ENCODE measurements at regions not wholly inside any gene's neighbourhood (a gene's known extent, or its start where the extent isn't known, plus 50 kb on each side); places are given as distances from the start of the nearest gene placed in this dataset.

DNA sequence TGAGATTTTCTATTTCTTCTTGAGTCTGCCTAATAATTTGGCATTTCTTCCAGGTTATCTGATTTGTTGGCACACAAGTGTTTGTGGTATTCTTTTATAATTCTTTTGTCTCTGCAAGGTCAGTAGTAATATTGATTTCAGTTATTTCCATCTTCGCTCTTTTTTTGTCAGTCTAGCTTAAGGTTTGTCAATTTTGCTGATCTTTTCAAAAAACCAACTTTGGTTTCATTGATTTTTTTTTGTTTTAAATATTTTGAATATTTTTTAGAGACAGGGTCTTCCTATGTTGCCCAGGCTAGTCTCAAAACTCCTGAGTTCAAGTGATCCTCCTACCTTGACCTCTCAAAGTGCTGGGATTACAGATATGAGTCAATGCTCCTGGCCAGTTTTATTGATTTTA lies 162.8 kb downstream of the BARX1 start:
- no peak for DNase-seq (ENCODE audit: low spot score in 2 of 2)
- WGBS: 97% methylated on average over 1 of the region's 1 CpG
- no peaks in the 10 kb centered on the region for H3K27me3 ChIP-seq
- H3K4me1 ChIP-seq: no peaks in the 10 kb centered on the region
- H3K36me3 ChIP-seq: no peaks in the 10 kb centered on the region
- H3K4me3 ChIP-seq: no peak overlapping the region
- no peak overlapping the region for H3K27ac ChIP-seq
- no peak for TF ChIP-seq POLR2A (IDR thresholded peaks at IDR 0.05)
- peaks cover 7% of the 10 kb centered on the region for H3K9me3 ChIP-seq

DNA sequence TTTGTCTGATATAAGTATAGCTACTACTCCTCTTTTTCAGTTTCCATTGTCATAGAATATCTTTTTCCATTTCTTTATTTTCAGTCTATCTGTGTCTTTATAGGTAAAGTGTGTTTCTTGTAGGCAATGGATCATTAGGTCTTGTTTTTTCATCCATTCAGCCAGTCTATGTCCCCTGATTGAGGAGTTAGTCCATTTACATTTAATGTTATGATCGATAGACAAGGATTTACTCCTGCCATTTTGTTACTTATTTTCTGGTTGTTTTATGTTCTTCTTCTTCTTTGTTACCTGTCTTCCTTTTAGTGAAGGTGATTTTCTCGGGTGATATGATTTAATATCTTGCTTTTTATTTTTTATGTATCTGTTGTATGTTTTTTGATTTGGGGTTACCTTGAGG lies 169.0 kb downstream of the BARX1 start:
- H3K9me3 ChIP-seq: peaks cover 11% of the 10 kb centered on the region
- no peak overlapping the region for H3K4me3 ChIP-seq
- no peaks in the 10 kb centered on the region for H3K36me3 ChIP-seq
- H3K4me1 ChIP-seq: no peaks in the 10 kb centered on the region
- H3K27ac ChIP-seq: no peak overlapping the region
- no peak for TF ChIP-seq POLR2A (IDR thresholded peaks at IDR 0.05)
- no peak for TF ChIP-seq POLR2AphosphoS5 (IDR thresholded peaks at IDR 0.05)
- TF ChIP-seq, protein P1, sequence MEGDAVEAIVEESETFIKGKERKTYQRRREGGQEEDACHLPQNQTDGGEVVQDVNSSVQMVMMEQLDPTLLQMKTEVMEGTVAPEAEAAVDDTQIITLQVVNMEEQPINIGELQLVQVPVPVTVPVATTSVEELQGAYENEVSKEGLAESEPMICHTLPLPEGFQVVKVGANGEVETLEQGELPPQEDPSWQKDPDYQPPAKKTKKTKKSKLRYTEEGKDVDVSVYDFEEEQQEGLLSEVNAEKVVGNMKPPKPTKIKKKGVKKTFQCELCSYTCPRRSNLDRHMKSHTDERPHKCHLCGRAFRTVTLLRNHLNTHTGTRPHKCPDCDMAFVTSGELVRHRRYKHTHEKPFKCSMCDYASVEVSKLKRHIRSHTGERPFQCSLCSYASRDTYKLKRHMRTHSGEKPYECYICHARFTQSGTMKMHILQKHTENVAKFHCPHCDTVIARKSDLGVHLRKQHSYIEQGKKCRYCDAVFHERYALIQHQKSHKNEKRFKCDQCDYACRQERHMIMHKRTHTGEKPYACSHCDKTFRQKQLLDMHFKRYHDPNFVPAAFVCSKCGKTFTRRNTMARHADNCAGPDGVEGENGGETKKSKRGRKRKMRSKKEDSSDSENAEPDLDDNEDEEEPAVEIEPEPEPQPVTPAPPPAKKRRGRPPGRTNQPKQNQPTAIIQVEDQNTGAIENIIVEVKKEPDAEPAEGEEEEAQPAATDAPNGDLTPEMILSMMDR (IDR thresholded peaks at IDR 0.05): no peak
- no peak for TF ChIP-seq EP300 (IDR thresholded peaks at IDR 0.05)
- WGBS: 93% methylated on average over 2 of the region's 2 CpGs
- no peaks in the 10 kb centered on the region for H3K27me3 ChIP-seq
- no peak for DNase-seq (ENCODE audit: low spot score in 2 of 2)

DNA sequence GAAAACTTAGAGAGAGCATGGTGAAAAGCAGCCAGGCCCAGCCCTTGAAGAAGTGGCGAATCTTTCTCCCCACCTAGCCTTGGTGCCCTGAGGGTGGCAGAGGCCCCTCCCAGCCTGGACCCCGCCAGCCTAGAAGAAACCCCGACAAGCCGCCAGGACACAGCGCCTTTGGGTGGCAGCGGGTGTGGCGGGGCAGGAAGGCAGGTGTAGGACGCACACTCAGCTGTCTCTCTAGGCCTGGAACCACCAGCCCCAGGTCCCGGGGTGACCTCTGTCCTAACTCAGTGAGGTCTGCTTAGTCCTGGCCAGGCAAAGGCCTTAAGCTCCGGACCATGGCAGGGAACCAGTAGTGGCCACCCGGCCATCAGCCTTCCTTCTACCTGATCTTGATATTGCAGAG lies 178.3 kb downstream of the BARX1 start:
- no peak overlapping the region for H3K4me3 ChIP-seq
- H3K9me3 ChIP-seq: no peaks in the 10 kb centered on the region
- TF ChIP-seq POLR2AphosphoS5 (IDR thresholded peaks at IDR 0.05) (no peak), POLR2A (IDR thresholded peaks at IDR 0.05) (no peak), EP300 (IDR thresholded peaks at IDR 0.05) (no peak)
- TF ChIP-seq, protein P1 (IDR thresholded peaks at IDR 0.05): no peak
- 95% methylated on average over 11 of the region's 11 CpGs for WGBS
- no peak for DNase-seq (ENCODE audit: low spot score in 2 of 2)
- no peaks in the 10 kb centered on the region for H3K36me3 ChIP-seq
- H3K27me3 ChIP-seq: no peaks in the 10 kb centered on the region
- H3K4me1 ChIP-seq: no peaks in the 10 kb centered on the region
- H3K27ac ChIP-seq: no peak overlapping the region

DNA sequence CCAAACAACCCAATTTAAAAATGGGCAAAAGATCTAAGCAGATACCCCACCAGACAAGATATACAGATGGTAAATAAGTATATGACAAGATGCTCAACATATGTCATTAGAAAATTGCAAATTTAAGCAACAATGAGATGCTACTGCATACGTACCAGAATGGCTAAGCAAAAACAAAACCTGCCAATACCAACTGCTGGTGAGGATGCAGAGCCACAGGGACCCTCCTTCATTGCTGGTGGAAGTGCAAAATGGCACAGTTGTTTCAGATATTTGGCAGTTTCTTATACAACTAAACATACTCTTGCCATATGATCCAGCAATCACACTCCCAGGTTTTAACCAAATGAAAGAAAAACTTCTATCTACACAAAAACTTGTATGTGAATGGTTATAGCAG lies 178.9 kb downstream of the BARX1 start:
- no peaks in the 10 kb centered on the region for H3K4me1 ChIP-seq
- WGBS: 85% methylated on average over 1 of the region's 1 CpG
- no peak overlapping the region for H3K27ac ChIP-seq
- no peaks in the 10 kb centered on the region for H3K9me3 ChIP-seq
- no peaks in the 10 kb centered on the region for H3K36me3 ChIP-seq
- no peak overlapping the region for H3K4me3 ChIP-seq
- TF ChIP-seq POLR2A (IDR thresholded peaks at IDR 0.05) (no peak), EP300 (IDR thresholded peaks at IDR 0.05) (no peak), POLR2AphosphoS5 (IDR thresholded peaks at IDR 0.05) (no peak)
- TF ChIP-seq, protein P1 (IDR thresholded peaks at IDR 0.05): no peak
- DNase-seq (ENCODE audit: low spot score in 2 of 2): no peak
- H3K27me3 ChIP-seq: no peaks in the 10 kb centered on the region

DNA sequence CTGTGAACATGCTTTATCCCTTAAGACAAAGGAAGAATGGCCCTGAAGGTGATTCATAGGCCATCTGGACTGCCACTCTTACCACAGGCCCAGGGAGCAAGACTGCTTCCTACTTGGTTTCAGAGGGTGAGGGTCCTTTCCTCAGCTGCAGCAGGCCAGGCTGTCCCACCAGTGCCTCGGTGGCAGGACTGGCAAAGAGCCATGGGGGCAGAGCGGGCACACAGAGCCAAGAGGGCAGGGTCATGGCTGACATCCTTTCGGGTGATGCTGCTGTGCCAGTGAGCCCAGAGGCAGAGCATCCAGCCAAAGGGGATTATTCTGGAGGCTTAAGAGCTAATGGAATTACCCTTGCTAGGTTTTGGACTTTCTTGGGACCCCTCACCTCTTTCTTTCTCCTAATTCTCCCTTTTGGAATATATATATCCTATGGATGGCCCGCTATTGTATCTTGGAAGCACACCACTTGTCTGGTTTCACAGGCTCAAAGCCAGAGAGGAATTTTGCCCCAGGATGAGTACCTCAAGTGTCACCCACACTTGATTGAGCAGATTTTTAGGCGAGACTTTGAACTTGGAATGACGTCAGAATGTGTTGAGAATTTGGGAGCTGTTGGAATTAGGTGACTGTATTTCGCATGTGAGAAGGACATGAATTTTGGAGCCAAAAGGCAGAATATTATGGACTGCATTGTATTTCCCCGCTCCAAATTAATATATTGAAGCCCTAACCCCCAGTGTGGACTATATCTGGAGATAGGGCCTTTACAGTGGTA lies 180.6 kb downstream of the BARX1 start:
- 87% methylated on average over 8 of the region's 8 CpGs for WGBS
- H3K27me3 ChIP-seq: no peaks in the 10 kb centered on the region
- no peak for DNase-seq (ENCODE audit: low spot score in 2 of 2)
- no peaks in the 10 kb centered on the region for H3K36me3 ChIP-seq
- TF ChIP-seq EP300 (IDR thresholded peaks at IDR 0.05): no peak
- TF ChIP-seq POLR2AphosphoS5 (IDR thresholded peaks at IDR 0.05): no peak
- TF ChIP-seq, protein P1 (IDR thresholded peaks at IDR 0.05): no peak
- TF ChIP-seq POLR2A (IDR thresholded peaks at IDR 0.05): no peak
- H3K4me3 ChIP-seq: no peak overlapping the region
- H3K4me1 ChIP-seq: no peaks in the 10 kb centered on the region
- no peaks in the 10 kb centered on the region for H3K9me3 ChIP-seq
- no peak overlapping the region for H3K27ac ChIP-seq

DNA sequence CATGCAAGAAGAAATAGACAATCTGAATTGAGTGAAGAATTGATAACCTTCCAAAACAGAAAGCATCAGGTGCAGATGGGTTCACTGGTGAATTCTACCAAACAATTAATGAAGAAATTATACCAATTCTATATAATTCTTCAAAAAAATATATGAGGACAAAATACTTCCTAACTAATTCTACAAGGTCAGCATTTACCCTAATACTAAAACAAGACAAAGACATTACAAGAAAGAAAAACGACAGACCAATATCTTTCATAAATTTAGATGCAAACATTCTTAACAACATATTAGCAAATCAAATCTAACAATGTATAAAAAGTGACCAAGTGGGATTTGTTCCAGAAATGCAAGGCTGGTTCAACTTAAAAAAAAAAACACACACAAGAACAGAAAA lies 183.9 kb downstream of the BARX1 start:
- H3K27ac ChIP-seq: no peak overlapping the region
- no peak for TF ChIP-seq EP300 (IDR thresholded peaks at IDR 0.05)
- TF ChIP-seq, protein P1 (IDR thresholded peaks at IDR 0.05): no peak
- TF ChIP-seq POLR2A (IDR thresholded peaks at IDR 0.05): no peak
- TF ChIP-seq POLR2AphosphoS5 (IDR thresholded peaks at IDR 0.05): no peak
- no peaks in the 10 kb centered on the region for H3K27me3 ChIP-seq
- no peaks in the 10 kb centered on the region for H3K36me3 ChIP-seq
- H3K4me3 ChIP-seq: no peak overlapping the region
- no peak for DNase-seq (ENCODE audit: low spot score in 2 of 2)
- 86% methylated on average over 1 of the region's 1 CpG for WGBS
- H3K9me3 ChIP-seq: no peaks in the 10 kb centered on the region
- H3K4me1 ChIP-seq: no peaks in the 10 kb centered on the region
